Transverse colon (tissue), 3 donors: ENCODE measurements at regions not wholly inside any gene's neighbourhood (a gene's known extent, or its start where the extent isn't known, plus 50 kb on each side); places are given as distances from the start of the nearest gene placed in this dataset.

Experiments used
- EP300 ChIP-seq: sonication (generic); formaldehyde crosslinking; IDR thresholded peaks from one replicate; pipeline ENCODE4 v1.6.1; 2017; ENCODE audit warnings: antibody characterized with exemption, low read depth
- POLR2A ChIP-seq: fragments of 450-650 bp; IDR thresholded peaks from one replicate; pipeline ENCODE4 v1.6.1; 2016; ENCODE audit warnings: antibody characterized with exemption, mild to moderate bottlenecking, moderate library complexity
- TF ChIP-seq, protein P1 (sequence below), 5 experiments: fragments of 200-600 bp in 3 of 5; fragments of 450-650 bp in 2 of 5; sonication (generic) in 3 of 5; IDR thresholded peaks; 1 replicate in 2 of 5; 2 replicates in 3 of 5; pipeline ENCODE4 v1.5.1; 2016 to 2017; ENCODE audit warnings: antibody characterized with exemption in 5 of 5, inconsistent platforms in 3 of 5, mild to moderate bottlenecking in 2 of 5, moderate library complexity in 1 of 5

DNA sequence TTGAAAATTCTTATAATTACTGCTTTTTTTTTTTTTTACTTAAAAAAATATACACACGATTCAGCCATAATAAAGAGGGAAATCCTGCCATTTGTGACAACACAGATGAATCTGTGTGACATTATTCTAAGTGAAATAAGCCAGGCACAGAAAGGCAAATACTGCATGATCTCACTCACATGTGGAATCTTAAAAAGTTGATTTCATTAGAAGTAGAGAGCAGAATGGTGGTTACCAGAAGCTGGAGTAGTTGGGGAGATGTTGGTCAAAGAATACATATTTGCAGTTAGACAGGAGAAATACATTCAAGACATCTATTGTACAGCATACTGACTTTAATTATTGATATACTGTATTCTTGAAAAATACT, 116.2 kb downstream of the KLF12 start:
- TF ChIP-seq, protein P1, sequence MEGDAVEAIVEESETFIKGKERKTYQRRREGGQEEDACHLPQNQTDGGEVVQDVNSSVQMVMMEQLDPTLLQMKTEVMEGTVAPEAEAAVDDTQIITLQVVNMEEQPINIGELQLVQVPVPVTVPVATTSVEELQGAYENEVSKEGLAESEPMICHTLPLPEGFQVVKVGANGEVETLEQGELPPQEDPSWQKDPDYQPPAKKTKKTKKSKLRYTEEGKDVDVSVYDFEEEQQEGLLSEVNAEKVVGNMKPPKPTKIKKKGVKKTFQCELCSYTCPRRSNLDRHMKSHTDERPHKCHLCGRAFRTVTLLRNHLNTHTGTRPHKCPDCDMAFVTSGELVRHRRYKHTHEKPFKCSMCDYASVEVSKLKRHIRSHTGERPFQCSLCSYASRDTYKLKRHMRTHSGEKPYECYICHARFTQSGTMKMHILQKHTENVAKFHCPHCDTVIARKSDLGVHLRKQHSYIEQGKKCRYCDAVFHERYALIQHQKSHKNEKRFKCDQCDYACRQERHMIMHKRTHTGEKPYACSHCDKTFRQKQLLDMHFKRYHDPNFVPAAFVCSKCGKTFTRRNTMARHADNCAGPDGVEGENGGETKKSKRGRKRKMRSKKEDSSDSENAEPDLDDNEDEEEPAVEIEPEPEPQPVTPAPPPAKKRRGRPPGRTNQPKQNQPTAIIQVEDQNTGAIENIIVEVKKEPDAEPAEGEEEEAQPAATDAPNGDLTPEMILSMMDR (IDR thresholded peaks at IDR 0.05) = no peak
- TF ChIP-seq EP300 (no peak), POLR2A (no peak)
